H7 (cell line): ENCODE measurements at regions not wholly inside any gene's neighbourhood (a gene's known extent, or its start where the extent isn't known, plus 50 kb on each side); places are given as distances from the start of the nearest gene placed in this dataset.
A peak's percentile ranks its signal among the peaks of the same experiment; 100 is the strongest.

Source experiments
- DNase-seq: peaks from one replicate; pipeline ENCODE4 v3.0.0; 2012
- H3K27me3 ChIP-seq: 2 replicates; pipeline ENCODE4 v1.6.0; 2011; ENCODE audit warnings: mild to moderate bottlenecking, low read length; ENCODE audit not compliant: control insufficient read depth, insufficient read depth
- H3K36me3 ChIP-seq: replicated peaks from 2 replicates; pipeline ENCODE4 v1.5.1; 2011; ENCODE audit warnings: low read length; ENCODE audit not compliant: control insufficient read depth, insufficient read depth
- H3K4me3 ChIP-seq: 2 replicates; pipeline ENCODE4 v1.5.1; 2011; ENCODE audit warnings: low read depth, mild to moderate bottlenecking, control low read depth, low read length, moderate library complexity; ENCODE audit not compliant: insufficient read depth

GRCh38 chr10:4673279-4674040, 152.5 kb upstream of the AKR1E2 start:
- H3K36me3 ChIP-seq = no peaks in the 10 kb centered on the region
- H3K27me3 ChIP-seq = no peaks in the 10 kb centered on the region
- no peak for DNase-seq
- H3K4me3 ChIP-seq = no peak overlapping the region

- H3K27me3 ChIP-seq = no peaks in the 10 kb centered on the region
- DNase-seq = no peak
- no peak overlapping the region for H3K4me3 ChIP-seq
- no peaks in the 10 kb centered on the region for H3K36me3 ChIP-seq
Measured at GRCh38 chr10:4672201-4672600, 153.8 kb upstream of the AKR1E2 start.

DNA sequence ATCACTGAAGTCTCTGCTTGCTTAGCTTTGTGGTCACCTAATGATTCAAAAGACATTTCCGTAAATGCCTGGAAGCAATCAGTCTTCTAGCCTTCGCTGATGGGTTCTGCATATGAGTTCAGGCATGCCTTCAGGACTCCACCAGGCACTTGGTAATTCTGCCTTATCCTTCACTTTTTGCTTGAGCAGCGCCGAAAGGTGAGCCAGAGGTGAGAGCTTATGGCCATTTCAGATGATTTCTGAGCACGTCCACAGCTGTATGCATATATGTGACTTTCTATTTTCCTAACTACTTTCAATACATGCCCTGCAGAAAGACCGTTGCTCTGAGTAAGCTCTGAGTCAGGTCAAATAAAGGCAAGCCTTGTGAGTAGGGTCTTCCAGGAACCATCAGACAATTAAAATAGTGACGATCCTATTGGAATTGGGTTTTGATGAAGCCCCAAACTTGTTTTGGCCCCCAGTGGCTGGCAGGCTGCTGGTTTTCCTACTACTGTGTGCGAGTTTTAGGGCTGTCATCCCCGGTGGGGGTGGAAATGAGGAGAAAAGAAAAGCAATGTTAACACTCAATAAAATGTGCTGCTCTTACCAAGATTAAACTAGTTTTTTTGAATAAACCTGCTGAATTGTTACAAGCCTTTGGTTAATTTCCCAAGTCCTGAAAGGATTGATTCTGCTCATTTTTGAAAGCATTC, 154.4 kb upstream of the AKR1E2 start:
- DNase-seq = no peak
- Histone ChIP-seq H3K4me3 (no peak overlapping the region), H3K27me3 (no peaks in the 10 kb centered on the region), H3K36me3 (no peaks in the 10 kb centered on the region)

DNA sequence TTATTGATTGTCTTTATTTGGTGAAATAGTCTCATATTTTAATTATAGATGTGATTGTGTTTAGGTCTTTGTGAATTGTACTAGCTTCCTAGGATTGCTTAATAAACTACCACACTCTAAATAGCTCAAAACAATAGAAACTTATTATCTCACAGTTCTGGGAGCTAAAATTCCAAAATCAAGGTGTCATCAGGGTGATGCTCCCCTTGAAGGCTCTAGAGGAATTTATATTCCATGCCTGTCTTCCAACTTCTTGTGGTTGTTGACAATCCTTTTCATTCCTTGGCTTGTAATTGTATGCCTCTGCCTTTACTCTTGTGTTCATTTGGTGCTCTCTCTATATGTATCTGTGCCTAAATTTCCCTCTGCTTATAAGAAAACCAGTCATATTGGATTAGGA, 155.3 kb upstream of the AKR1E2 start:
- H3K27me3 ChIP-seq = no peaks in the 10 kb centered on the region
- DNase-seq = no peak
- H3K36me3 ChIP-seq = no peaks in the 10 kb centered on the region
- no peak overlapping the region for H3K4me3 ChIP-seq

DNA sequence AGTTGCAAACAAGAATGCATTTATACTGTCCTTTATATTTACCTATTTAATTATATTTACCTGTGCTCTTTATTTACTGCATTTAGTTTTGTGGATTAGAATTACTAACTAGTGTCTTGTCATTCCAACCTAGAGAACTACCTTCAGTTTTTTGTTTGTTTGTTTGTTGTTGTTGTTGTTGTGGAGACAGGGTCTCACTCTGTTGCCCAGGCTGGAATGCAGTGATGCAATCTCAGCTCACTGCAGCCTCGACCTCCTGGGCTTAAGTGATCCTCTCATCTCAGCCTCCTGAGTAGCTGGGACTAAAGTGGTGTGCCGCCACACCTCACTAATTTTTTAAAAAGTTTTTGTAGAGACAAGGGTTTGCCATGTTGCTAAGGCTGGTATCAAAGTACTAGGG, 156.4 kb upstream of the AKR1E2 start:
- no peak overlapping the region for H3K4me3 ChIP-seq
- H3K36me3 ChIP-seq = no peaks in the 10 kb centered on the region
- DNase-seq = no peak
- no peaks in the 10 kb centered on the region for H3K27me3 ChIP-seq

DNA sequence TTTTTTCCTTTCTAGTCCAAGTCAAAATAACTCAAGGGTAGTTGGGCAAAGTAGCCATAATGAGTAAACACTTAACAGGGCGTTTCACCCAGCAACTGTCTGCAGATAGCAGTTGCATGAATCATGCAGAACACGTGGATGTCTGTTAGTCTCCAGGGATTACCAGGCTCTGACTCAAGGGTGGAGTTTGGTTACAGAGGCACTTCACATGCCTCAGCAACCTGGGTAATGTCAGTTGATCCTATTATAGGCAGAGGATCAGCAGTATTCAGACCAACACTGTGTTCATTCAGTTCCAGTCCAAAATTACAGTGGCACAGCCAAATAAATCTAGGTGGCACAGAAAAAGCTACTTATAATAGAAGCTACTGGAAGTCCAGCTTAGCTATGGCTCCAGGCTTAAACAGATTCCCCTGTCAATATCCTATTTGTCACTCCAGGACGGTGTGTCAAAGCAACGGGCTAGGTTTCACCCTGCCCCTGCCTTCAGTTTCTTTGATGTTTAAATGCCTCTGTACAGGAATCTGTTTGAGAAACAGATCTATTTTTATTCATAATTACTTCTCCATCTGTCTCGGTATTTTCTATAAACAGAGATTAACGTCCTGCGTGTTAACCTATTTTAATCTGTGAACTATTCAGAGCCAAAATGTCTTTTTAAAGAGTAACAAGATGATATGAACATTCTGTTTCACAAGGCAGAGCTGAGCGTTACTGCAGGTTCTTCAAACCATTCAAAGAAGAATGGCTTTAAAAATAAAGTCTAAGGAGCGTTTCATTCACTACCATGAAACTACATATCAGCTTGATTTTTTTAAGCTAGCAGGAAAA, 162.6 kb upstream of the AKR1E2 start:
- no peak for DNase-seq
- H3K36me3 ChIP-seq = no peaks in the 10 kb centered on the region
- H3K27me3 ChIP-seq = no peaks in the 10 kb centered on the region
- H3K4me3 ChIP-seq = no peak overlapping the region

GRCh38 chr10:4662576-4663161, 163.3 kb upstream of the AKR1E2 start:
- Histone ChIP-seq H3K4me3 (no peak overlapping the region), H3K27me3 (no peaks in the 10 kb centered on the region), H3K36me3 (no peaks in the 10 kb centered on the region)
- no peak for DNase-seq

GRCh38 chr10:4661511-4662255, 164.3 kb upstream of the AKR1E2 start:
- DNase-seq = no peak
- H3K27me3 ChIP-seq = no peaks in the 10 kb centered on the region
- H3K4me3 ChIP-seq = no peak overlapping the region
- H3K36me3 ChIP-seq = no peaks in the 10 kb centered on the region

DNA sequence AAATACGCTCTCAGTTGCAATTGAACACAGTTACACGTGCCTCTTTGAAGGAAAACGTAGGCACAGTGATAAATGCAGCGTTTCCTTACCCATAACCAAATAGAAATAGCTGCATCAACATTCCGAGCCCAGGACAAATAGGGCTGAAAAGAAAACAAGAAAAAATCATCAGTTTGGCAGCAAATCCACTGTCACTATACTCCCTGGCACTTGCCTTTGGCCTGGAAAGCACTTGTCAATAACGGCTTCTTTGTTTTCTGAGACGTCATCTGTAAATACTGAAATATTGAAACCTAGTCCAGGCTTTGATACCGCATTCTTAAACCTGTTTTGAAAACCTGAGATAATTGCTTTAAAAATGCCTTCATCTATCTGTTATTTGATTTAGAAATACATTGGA, 167.2 kb upstream of the AKR1E2 start:
- Histone ChIP-seq H3K36me3 (no peaks in the 10 kb centered on the region), H3K27me3 (no peaks in the 10 kb centered on the region), H3K4me3 (no peak overlapping the region)
- DNase-seq = no peak

GRCh38 chr10:4656576-4657194, 169.3 kb upstream of the AKR1E2 start:
- Histone ChIP-seq H3K27me3 (no peaks in the 10 kb centered on the region), H3K36me3 (no peaks in the 10 kb centered on the region), H3K4me3 (no peak overlapping the region)
- peak; percentile 26 for DNase-seq

DNA sequence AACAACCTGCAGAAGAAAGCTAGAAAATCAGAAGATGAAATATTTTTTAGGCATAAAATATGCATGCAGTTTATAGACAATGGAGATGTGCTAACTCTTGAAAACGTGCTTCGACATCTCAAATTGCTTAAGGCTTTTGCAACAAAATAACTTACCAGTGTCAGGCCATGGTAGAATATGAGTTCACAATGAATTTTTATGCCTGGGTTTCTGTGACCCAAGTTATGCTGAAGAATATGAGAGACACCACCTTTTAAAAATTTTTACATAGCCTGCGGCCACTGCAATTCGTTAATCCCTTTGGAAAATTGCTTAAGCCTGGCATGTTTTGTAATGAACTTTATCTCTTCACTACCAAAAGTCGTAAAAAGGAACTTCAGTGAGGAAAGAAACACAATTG, 170.1 kb upstream of the AKR1E2 start:
- H3K27me3 ChIP-seq = no peaks in the 10 kb centered on the region
- H3K4me3 ChIP-seq = no peak overlapping the region

DNA sequence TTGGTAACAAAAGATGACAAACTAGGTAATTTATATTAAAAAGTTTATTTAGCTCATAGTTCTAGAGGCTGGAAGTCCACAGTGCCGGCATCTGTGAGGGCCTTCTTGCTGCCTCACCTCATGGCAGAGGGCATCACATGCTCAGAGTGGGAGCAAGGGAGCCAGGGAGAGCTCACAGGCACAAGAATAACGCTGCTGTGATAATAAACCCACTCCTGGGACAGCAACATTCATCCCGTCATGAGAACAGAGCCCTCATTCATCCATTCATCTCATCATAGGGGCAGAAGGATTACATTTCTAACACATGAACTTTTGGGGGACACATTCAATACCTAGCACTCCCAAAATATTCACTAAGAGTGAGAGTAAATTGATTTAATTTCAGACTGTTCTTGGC, 170.6 kb upstream of the AKR1E2 start:
- no peaks in the 10 kb centered on the region for H3K36me3 ChIP-seq
- no peak for DNase-seq
- no peak overlapping the region for H3K4me3 ChIP-seq

More for the DNA sequence above, 170.1 kb upstream of the AKR1E2 start:
- H3K36me3 ChIP-seq = no peaks in the 10 kb centered on the region
- DNase-seq = no peak

GRCh38 chr10:4654496-4654895, 171.5 kb upstream of the AKR1E2 start:
- DNase-seq = no peak
- Histone ChIP-seq H3K27me3 (no peaks in the 10 kb centered on the region), H3K4me3 (no peak overlapping the region), H3K36me3 (no peaks in the 10 kb centered on the region)

More for the DNA sequence above, 170.6 kb upstream of the AKR1E2 start:
- H3K27me3 ChIP-seq = no peaks in the 10 kb centered on the region

DNA sequence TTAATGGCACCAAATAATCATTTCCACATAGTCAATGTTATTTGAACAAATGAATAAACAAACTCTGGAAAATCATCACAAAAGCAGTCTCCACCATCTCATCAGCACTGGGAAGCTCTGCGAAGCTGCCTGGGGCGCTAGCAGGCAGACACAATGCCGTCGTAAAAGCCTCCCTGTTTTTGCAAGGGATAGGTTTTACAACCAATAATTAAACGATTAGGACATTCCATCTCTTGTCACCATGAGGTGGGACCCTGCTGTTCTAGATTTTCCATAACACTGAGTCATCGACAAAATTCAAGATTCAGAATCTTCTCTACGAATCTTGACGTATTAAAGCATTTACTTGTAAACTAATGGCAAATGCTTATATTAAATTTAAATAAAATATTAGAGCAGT, 172.8 kb upstream of the AKR1E2 start:
- DNase-seq = peak; percentile 12
- Histone ChIP-seq H3K4me3 (no peak overlapping the region), H3K27me3 (no peaks in the 10 kb centered on the region), H3K36me3 (no peaks in the 10 kb centered on the region)
